ENCODE measurements at regions not wholly inside any gene's neighbourhood (a gene's known extent, or its start where the extent isn't known, plus 50 kb on each side); places are given as distances from the start of the nearest gene placed in this dataset.

DNA sequence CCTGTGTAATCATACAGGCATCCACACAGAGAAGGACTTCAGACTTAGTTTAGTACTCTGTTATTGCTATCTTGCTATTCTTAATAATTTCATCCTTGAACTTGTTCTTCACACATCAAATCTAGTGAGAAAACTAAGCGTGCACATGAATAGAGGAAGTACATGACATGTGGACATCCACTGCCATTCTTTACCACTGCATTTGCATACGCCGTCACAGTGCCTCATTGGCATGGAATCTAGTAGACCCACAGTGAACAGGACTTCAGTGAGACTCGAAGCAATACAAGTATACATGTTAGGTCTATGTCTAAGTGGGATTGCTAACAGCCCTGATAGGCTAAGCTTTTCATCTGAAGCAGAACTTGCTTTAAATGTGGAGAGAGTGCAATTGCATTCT, 592.1 kb downstream of the TLE4 start:
- H3K79me2 ChIP-seq (ENCODE audit: insufficient read depth, low read length): no peaks in the 10 kb centered on the region
- H3K9ac ChIP-seq (ENCODE audit: insufficient read depth, low read depth, low read length): no peak overlapping the region
- H3K4me2 ChIP-seq (ENCODE audit: low read depth, low read length): no peak overlapping the region
- ChIA-PET POLR2A (no interaction called here), CTCF (ENCODE audit: low intra/inter-chr PET ratio, low total read pairs) (no interaction called here)
- no peak overlapping the region for H3K27ac ChIP-seq (ENCODE audit: extremely low read length, insufficient read depth, low read length)
- BruUV-seq (replicated peaks): no TSS peak
- no peaks in the 10 kb centered on the region for H3K27me3 ChIP-seq (ENCODE audit: control insufficient read depth in 1 of 2, insufficient read depth in 2 of 2, low read length in 2 of 2)
- FAIRE-seq: no peak
- no peak for ATAC-seq
- no peaks in the 10 kb centered on the region for H3K4me1 ChIP-seq (ENCODE audit: insufficient read depth, low read length)
- TF ChIP-seq ARNT2 (CRISPR knock-in tag; IDR thresholded peaks at IDR 0.05; ENCODE audit: low read depth): no peak
- no peak for TF ChIP-seq HNF4G (IDR thresholded peaks at IDR 0.05; ENCODE audit: borderline replicate concordance, low read depth, low read length)
- TF ChIP-seq HNF4G (CRISPR knock-in tag; IDR thresholded peaks at IDR 0.05; ENCODE audit: borderline replicate concordance, low read depth): no peak
- no peak for TF ChIP-seq FOXJ3 (CRISPR knock-in tag; IDR thresholded peaks at IDR 0.05; ENCODE audit: borderline replicate concordance)
- H2AFZ ChIP-seq (ENCODE audit: low read length): no peak overlapping the region
- H3K4me3 ChIP-seq (replicated peaks in 1 of 3; ENCODE audit: insufficient read depth in 1 of 3, low read depth in 2 of 3, low read length in 3 of 3): no peak overlapping the region
- H3K36me3 ChIP-seq (replicated peaks in 1 of 2; ENCODE audit: control insufficient read depth in 1 of 2, insufficient read depth in 2 of 2, low read length in 2 of 2): no peaks in the 10 kb centered on the region
- DNase-seq (ENCODE audit: low spot score): no peak
- WGBS (ENCODE audit: low lambda C conversion rate): 0% methylated on average over 4 of the region's 4 CpGs
- in situ Hi-C loops (cut with HindIII; ENCODE audit: extremely low pct_ligation_motif_present, low pct_unique_long_range_greater_than_20kb): no loop called here
- no peaks in the 10 kb centered on the region for H3K9me3 ChIP-seq (ENCODE audit: low read length)
- intact Hi-C loops (cut with micrococcal nuclease; ENCODE audit: unreplicated experiment): no loop called here
- no peaks in the 10 kb centered on the region for H4K20me1 ChIP-seq (ENCODE audit: insufficient read depth, low read length)

DNA sequence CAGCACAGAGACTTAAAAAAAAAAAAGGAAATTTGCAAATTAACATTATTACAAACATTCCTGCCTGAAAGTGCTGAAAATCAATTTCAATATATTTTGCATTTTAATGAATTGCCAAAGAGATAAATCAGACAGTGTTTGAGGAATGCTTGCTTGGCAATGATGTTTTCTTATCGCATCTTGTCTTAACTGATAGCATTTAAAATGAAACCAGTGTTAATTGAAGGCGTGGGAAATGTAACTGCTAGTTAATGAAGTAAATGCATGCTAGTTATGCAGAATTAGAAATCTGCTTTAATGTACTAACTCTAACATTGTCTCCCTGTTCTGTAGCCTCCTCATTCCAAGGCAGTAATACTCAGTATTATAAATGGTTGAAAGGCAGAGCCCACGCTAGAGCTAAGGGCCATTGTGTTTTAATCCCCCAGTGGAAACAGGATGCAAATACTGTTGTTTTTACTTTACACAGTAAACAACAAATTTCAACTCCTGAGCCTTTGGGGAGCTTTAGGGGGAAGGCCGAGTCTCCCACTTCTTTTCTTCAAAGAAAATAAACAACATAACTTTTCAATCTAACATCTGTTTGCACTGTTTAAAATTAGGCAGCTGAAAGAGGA, 586.9 kb downstream of the TLE4 start:
- 1% methylated on average over 4 of the region's 4 CpGs for WGBS (ENCODE audit: low lambda C conversion rate)
- ChIA-PET CTCF (ENCODE audit: low intra/inter-chr PET ratio, low total read pairs) (no interaction called here), POLR2A (no interaction called here)
- H3K9ac ChIP-seq (ENCODE audit: insufficient read depth, low read depth, low read length): no peak overlapping the region
- no peaks in the 10 kb centered on the region for H3K27me3 ChIP-seq (ENCODE audit: control insufficient read depth in 1 of 2, insufficient read depth in 2 of 2, low read length in 2 of 2)
- H3K4me1 ChIP-seq (ENCODE audit: insufficient read depth, low read length): no peaks in the 10 kb centered on the region
- no peak overlapping the region for H3K4me2 ChIP-seq (ENCODE audit: low read depth, low read length)
- no peak overlapping the region for H3K27ac ChIP-seq (ENCODE audit: extremely low read length, insufficient read depth, low read length)
- no peak overlapping the region for H3K4me3 ChIP-seq (replicated peaks in 1 of 3; ENCODE audit: insufficient read depth in 1 of 3, low read depth in 2 of 3, low read length in 3 of 3)
- BruUV-seq (replicated peaks): no TSS peak
- peaks cover 6% of the 10 kb centered on the region; the same call in 1 of the 2 replicates for H3K9me3 ChIP-seq (ENCODE audit: low read length)
- DNase-seq (ENCODE audit: low spot score): no peak
- no peak for ATAC-seq
- H2AFZ ChIP-seq (ENCODE audit: low read length): no peak overlapping the region
- H4K20me1 ChIP-seq (ENCODE audit: insufficient read depth, low read length): no peaks in the 10 kb centered on the region
- intact Hi-C loops (cut with micrococcal nuclease; ENCODE audit: unreplicated experiment) (no loop called here), in situ Hi-C loops (cut with HindIII; ENCODE audit: extremely low pct_ligation_motif_present, low pct_unique_long_range_greater_than_20kb) (no loop called here)
- no peaks in the 10 kb centered on the region for H3K79me2 ChIP-seq (ENCODE audit: insufficient read depth, low read length)
- no peak for FAIRE-seq
- H3K36me3 ChIP-seq (replicated peaks in 1 of 2; ENCODE audit: control insufficient read depth in 1 of 2, insufficient read depth in 2 of 2, low read length in 2 of 2): no peaks in the 10 kb centered on the region
- no peak for TF ChIP-seq HNRNPH1 (optimal IDR thresholded peaks at IDR 0.05; ENCODE audit: low read depth, low read length)
- TF ChIP-seq CREM (IDR thresholded peaks at IDR 0.05): no peak
- TF ChIP-seq CREM (CRISPR knock-in tag; IDR thresholded peaks at IDR 0.05): no peak
- TF ChIP-seq, protein P1, sequence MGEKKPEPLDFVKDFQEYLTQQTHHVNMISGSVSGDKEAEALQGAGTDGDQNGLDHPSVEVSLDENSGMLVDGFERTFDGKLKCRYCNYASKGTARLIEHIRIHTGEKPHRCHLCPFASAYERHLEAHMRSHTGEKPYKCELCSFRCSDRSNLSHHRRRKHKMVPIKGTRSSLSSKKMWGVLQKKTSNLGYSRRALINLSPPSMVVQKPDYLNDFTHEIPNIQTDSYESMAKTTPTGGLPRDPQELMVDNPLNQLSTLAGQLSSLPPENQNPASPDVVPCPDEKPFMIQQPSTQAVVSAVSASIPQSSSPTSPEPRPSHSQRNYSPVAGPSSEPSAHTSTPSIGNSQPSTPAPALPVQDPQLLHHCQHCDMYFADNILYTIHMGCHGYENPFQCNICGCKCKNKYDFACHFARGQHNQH (CRISPR knock-in tag; IDR thresholded peaks at IDR 0.05): no peak
- TF ChIP-seq, protein P2, sequence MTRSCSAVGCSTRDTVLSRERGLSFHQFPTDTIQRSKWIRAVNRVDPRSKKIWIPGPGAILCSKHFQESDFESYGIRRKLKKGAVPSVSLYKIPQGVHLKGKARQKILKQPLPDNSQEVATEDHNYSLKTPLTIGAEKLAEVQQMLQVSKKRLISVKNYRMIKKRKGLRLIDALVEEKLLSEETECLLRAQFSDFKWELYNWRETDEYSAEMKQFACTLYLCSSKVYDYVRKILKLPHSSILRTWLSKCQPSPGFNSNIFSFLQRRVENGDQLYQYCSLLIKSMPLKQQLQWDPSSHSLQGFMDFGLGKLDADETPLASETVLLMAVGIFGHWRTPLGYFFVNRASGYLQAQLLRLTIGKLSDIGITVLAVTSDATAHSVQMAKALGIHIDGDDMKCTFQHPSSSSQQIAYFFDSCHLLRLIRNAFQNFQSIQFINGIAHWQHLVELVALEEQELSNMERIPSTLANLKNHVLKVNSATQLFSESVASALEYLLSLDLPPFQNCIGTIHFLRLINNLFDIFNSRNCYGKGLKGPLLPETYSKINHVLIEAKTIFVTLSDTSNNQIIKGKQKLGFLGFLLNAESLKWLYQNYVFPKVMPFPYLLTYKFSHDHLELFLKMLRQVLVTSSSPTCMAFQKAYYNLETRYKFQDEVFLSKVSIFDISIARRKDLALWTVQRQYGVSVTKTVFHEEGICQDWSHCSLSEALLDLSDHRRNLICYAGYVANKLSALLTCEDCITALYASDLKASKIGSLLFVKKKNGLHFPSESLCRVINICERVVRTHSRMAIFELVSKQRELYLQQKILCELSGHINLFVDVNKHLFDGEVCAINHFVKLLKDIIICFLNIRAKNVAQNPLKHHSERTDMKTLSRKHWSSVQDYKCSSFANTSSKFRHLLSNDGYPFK (CRISPR knock-in tag; IDR thresholded peaks at IDR 0.05; ENCODE audit: borderline replicate concordance): no peak
- no peak for TF ChIP-seq PCBP1 (IDR thresholded peaks at IDR 0.05; ENCODE audit: borderline replicate concordance, low read depth, low read length)
- TF ChIP-seq, protein P3, sequence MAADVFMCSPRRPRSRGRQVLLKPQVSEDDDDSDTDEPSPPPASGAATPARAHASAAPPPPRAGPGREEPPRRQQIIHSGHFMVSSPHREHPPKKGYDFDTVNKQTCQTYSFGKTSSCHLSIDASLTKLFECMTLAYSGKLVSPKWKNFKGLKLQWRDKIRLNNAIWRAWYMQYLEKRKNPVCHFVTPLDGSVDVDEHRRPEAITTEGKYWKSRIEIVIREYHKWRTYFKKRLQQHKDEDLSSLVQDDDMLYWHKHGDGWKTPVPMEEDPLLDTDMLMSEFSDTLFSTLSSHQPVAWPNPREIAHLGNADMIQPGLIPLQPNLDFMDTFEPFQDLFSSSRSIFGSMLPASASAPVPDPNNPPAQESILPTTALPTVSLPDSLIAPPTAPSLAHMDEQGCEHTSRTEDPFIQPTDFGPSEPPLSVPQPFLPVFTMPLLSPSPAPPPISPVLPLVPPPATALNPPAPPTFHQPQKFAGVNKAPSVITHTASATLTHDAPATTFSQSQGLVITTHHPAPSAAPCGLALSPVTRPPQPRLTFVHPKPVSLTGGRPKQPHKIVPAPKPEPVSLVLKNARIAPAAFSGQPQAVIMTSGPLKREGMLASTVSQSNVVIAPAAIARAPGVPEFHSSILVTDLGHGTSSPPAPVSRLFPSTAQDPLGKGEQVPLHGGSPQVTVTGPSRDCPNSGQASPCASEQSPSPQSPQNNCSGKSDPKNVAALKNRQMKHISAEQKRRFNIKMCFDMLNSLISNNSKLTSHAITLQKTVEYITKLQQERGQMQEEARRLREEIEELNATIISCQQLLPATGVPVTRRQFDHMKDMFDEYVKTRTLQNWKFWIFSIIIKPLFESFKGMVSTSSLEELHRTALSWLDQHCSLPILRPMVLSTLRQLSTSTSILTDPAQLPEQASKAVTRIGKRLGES (CRISPR knock-in tag; IDR thresholded peaks at IDR 0.05; ENCODE audit: borderline replicate concordance): no peak
